Testis (tissue), 2 donors: ENCODE measurements at regions not wholly inside any gene's neighbourhood (a gene's known extent, or its start where the extent isn't known, plus 50 kb on each side); places are given as distances from the start of the nearest gene placed in this dataset.

Experiments used
- DNase-seq: peaks from one replicate; pipeline ENCODE4 v3.0.0-alpha.2; 2019
- H3K27ac ChIP-seq, 2 donors: fragments of 200-600 bp; sonication (generic); one replicate each; pipeline ENCODE4 v1.5.1; 2019
- H3K27me3 ChIP-seq: fragments of 200-600 bp; sonication (generic); one replicate; pipeline ENCODE4 v1.5.1; 2019
- H3K36me3 ChIP-seq: fragments of 200-600 bp; sonication (generic); one replicate; pipeline ENCODE4 v1.5.1; 2017; ENCODE audit warnings: low read depth; ENCODE audit errors: missing control alignments
- H3K4me1 ChIP-seq: fragments of 200-600 bp; sonication (generic); one replicate; pipeline ENCODE4 v1.5.1; 2019
- H3K4me3 ChIP-seq, 2 donors: fragments of 200-600 bp; sonication (generic); one replicate each; pipeline ENCODE4 v1.5.1; 2017 to 2019
- H3K9me3 ChIP-seq: fragments of 200-600 bp; sonication (generic); one replicate; pipeline ENCODE4 v1.5.1; 2017
- CTCF ChIP-seq, 3 experiments: fragments of 450-650 bp in 2 of 3; fragments of 200-600 bp in 1 of 3; sonication (generic) in 1 of 3; IDR thresholded peaks; one replicate each; pipeline ENCODE4 v1.5.1; 2016 to 2019; ENCODE audit warnings: antibody characterized with exemption in 3 of 3, mild to moderate bottlenecking in 2 of 3, moderate library complexity in 1 of 3
- POLR2A ChIP-seq: fragments of 450-650 bp; IDR thresholded peaks from one replicate; pipeline ENCODE4 v1.6.1; 2017; ENCODE audit warnings: antibody characterized with exemption, mild to moderate bottlenecking, moderate library complexity
- WGBS, 2 donors: methylation state at CpG; one replicate each; pipeline ENCODE4 v1.1.5; 2018; 5-methylcytosine and 5-hydroxymethylcytosine counted together
- intact Hi-C: fragments of 100-400 bp; cut with DNase I; formaldehyde crosslinking; loops from one replicate; pipeline ENCODE4 v1.15.1; 2023; ENCODE audit warnings: low total_unique reads

DNA sequence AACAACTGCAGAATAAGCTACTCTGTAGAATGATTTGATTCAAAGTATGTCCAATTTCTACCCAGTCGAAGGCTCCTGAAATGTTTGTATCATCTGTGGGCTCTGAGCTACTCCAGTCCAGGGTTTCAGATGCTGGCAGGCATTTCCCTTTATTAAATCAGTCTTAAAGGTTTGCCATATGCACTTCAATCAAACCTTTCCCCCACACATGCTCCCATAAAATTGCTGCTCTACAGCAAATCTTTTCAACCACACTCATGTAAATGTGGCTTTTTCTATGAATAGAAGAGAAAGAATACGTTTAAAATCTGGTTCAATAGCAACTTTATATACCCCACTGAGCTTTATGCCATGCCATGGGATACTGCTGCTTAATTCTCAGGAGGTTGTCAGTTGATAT lies 242.4 kb upstream of the MAP3K7 start:
- no peak overlapping the region for H3K27ac ChIP-seq
- TF ChIP-seq CTCF (IDR thresholded peaks at IDR 0.05), result no peak
- TF ChIP-seq POLR2A, result no peak

DNA sequence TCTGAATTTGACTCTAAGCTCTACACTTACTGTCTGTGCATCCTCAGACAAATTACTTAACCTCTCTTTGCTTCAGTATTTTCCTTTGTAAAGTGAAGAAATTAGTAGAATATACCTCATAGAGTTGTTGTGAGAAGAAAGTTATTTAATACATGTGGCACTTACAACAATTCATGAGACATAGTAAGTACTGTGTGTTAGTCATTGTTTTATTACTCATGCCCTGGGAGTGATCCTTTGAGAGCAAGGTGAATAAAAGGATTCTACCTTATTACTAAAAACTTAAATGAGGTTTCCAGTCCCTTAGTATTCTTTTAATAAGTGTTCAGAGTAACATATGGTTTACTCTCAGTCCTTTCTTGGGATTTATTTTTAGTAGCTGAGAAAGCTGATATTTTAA lies 233.6 kb upstream of the MAP3K7 start:
- DNase-seq, result no peak
- no peaks in the 10 kb centered on the region for H3K4me1 ChIP-seq
- intact Hi-C loops, result no loop called here
- no peak for TF ChIP-seq POLR2A
- no peak for TF ChIP-seq CTCF (IDR thresholded peaks at IDR 0.05)
- H3K4me3 ChIP-seq, result no peak overlapping the region
- no peaks in the 10 kb centered on the region for H3K36me3 ChIP-seq
- no peak overlapping the region for H3K27ac ChIP-seq
- no peaks in the 10 kb centered on the region for H3K27me3 ChIP-seq
- H3K9me3 ChIP-seq, result no peaks in the 10 kb centered on the region

More for the DNA sequence above, 242.4 kb upstream of the MAP3K7 start:
- Histone ChIP-seq H3K4me1 (no peaks in the 10 kb centered on the region), H3K36me3 (no peaks in the 10 kb centered on the region), H3K27me3 (no peaks in the 10 kb centered on the region), H3K4me3 (no peak overlapping the region), H3K9me3 (no peaks in the 10 kb centered on the region)
- intact Hi-C loops, result no loop called here
- DNase-seq, result no peak
- WGBS, 2 donors, result 75 to 81% methylated on average over 2 of the region's 2 CpGs

DNA sequence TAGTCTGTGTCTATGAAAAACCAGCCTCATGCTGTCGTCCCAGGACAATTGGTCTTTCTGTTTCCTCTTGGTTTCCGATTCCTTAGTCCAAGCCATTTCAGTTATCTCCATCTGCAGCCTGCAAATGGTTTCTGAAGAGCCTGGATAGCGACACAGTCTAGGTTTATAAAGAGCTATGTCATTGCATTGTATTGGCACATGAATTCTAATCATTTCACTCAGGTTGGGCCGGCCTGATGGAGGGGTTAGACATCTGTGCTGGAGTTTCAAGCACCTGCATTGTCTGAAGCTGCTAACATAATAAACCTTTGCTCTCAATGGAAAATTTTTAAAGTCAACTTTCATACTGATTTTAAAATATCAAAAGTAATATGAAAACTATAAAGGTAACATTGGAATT lies 232.6 kb upstream of the MAP3K7 start:
- WGBS, 2 donors, result 78 to 84% methylated on average over 4 of the region's 4 CpGs
- TF ChIP-seq POLR2A, result no peak
- TF ChIP-seq CTCF (IDR thresholded peaks at IDR 0.05), result no peak
- Histone ChIP-seq H3K27me3 (no peaks in the 10 kb centered on the region), H3K4me1 (no peaks in the 10 kb centered on the region), H3K36me3 (no peaks in the 10 kb centered on the region), H3K27ac (no peak overlapping the region), H3K9me3 (no peaks in the 10 kb centered on the region), H3K4me3 (no peak overlapping the region)
- intact Hi-C loops, result no loop called here
- no peak for DNase-seq

GRCh38 chr6:90818163-90818562 lies 231.3 kb upstream of the MAP3K7 start:
- Histone ChIP-seq H3K9me3 (no peaks in the 10 kb centered on the region), H3K27me3 (no peaks in the 10 kb centered on the region), H3K4me1 (no peaks in the 10 kb centered on the region), H3K36me3 (no peaks in the 10 kb centered on the region), H3K27ac (no peak overlapping the region), H3K4me3 (no peak overlapping the region)
- TF ChIP-seq POLR2A, result no peak
- TF ChIP-seq CTCF (IDR thresholded peaks at IDR 0.05), result no peak
- DNase-seq, result no peak
- intact Hi-C loops, result no loop called here

DNA sequence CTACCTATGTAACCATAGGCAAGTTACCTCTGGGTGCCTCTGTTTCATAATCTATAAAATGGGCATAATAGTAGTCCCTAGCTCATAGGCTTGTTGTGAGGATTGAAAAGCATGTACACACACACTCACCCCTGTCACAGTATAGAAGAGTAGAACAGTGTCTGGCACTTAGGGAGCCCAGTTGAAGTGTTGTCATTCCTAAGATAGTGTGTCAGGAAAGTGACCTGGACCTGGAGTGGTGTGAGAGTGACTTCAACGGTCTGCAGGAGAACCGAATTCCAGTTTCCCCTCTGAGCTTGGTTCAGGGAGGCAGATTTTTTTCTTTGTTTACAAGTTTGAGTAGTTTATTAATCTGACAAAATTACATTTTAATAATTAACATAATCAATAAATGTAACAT lies 229.9 kb upstream of the MAP3K7 start:
- DNase-seq, result no peak
- H3K4me3 ChIP-seq, result no peak overlapping the region
- H3K27me3 ChIP-seq, result no peaks in the 10 kb centered on the region
- no peak overlapping the region for H3K27ac ChIP-seq
- no peaks in the 10 kb centered on the region for H3K4me1 ChIP-seq
- TF ChIP-seq POLR2A, result no peak
- TF ChIP-seq CTCF (IDR thresholded peaks at IDR 0.05), result no peak
- H3K36me3 ChIP-seq, result no peaks in the 10 kb centered on the region
- no peaks in the 10 kb centered on the region for H3K9me3 ChIP-seq
- intact Hi-C loops, result no loop called here
- 92 to 98% methylated on average over 2 of the region's 2 CpGs for WGBS, 2 donors
